ENCODE measurements at regions not wholly inside any gene's neighbourhood (a gene's known extent, or its start where the extent isn't known, plus 50 kb on each side); places are given as distances from the start of the nearest gene placed in this dataset.
A peak's percentile ranks its signal among the peaks of the same experiment; 100 is the strongest.

GRCh38 chr4:123026015-123026414 is 103.6 kb upstream of the NUDT6 start:
- DNase-seq (ENCODE audit: low read depth in 2 of 2): peak; percentile 52 to 94

GRCh38 chr4:123031664-123032063 is 109.3 kb upstream of the NUDT6 start:
- DNase-seq (ENCODE audit: low read depth in 2 of 2): no peak

GRCh38 chr4:123034023-123034422 is 111.6 kb upstream of the NUDT6 start:
- DNase-seq (ENCODE audit: low read depth in 2 of 2): no peak

DNA sequence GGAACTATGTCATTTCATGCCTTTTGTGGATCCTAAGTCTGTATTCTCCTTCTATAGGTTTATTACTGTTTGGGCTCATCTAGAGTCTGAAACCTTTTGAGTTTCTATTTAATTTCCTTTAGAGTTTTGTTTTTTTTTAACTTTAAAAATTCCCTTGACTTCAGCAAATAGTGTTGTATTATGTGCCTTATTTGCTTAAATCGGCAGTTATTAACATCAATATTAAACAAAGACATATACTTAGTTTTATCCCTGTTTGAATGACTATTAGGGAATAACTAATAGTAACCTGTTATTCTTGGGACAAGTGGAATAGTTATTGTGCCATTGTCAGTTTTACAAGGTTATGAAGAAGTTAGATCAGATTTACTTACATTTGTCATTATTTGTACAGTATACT is 112.8 kb upstream of the NUDT6 start:
- DNase-seq (ENCODE audit: low read depth in 2 of 2): no peak

- no peak for DNase-seq (ENCODE audit: low read depth in 2 of 2)
These were observed 115.4 kb upstream of the NUDT6 start for GRCh38 chr4:123037804-123038203.

DNA sequence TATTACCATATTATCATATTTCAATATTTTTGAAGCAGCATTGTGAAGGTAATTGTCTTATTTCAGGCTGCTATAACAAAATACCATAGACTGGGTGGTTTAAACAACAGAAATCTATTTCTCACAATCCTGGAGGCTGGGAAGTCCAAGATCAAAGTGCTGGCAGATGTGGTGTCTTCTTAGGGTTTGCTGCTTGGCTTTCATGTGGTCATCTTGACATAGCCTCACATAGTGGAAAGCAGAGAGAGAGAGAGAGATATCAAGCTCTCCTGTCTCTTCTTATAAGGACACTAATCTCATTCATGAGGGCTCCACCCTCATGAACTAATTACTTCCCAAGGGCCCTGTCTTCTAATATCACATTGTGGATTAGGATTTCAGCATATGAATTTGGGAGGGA is 119.7 kb upstream of the NUDT6 start:
- no peak for DNase-seq (ENCODE audit: low read depth in 2 of 2)

GRCh38 chr4:123043013-123043412 is 120.6 kb upstream of the NUDT6 start:
- no peak for DNase-seq (ENCODE audit: low read depth in 2 of 2)

DNA sequence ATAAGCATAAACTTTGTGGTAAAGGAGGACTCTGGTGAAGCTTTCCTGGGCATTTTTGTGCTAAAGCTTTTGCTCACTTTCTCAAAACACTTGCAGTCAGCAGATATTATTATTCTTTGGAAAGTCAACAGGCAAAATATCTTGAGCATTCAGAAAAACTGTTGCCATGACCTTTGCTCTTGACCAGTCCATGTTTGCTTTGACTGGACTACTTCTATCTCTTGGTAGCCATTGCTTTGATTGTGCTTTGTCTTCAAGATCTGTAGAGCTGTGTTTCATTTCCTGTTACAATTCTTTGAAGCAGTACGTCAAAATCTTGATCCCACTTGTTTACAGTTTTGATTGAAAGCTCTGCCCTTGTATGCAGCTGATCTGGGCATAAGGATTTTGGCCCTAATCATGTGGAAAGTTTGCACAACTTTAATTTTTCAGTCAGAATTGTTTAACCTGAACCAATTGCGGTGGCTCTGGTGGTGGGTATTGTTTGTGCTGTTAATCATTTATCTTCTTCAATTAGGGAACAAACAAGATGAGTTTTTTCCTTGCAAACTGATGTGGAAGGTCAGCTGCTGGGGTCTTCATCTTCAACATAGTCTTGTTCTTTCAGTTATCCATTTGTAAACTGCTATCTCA is 121.5 kb upstream of the NUDT6 start:
- DNase-seq (ENCODE audit: low read depth in 2 of 2): no peak

GRCh38 chr4:123046096-123046495 is 123.7 kb upstream of the NUDT6 start:
- no peak for DNase-seq (ENCODE audit: low read depth in 2 of 2)

GRCh38 chr4:123050018-123050417 is 127.6 kb upstream of the NUDT6 start:
- no peak for DNase-seq (ENCODE audit: low read depth in 2 of 2)

- no peak for DNase-seq (ENCODE audit: low read depth in 2 of 2)
These were observed 129.6 kb upstream of the NUDT6 start for GRCh38 chr4:123052007-123052406.

- peak in 1 of 2 donors; percentile 15 for DNase-seq (ENCODE audit: low read depth in 2 of 2)
These were observed 133.5 kb upstream of the NUDT6 start for GRCh38 chr4:123055943-123056342.

DNA sequence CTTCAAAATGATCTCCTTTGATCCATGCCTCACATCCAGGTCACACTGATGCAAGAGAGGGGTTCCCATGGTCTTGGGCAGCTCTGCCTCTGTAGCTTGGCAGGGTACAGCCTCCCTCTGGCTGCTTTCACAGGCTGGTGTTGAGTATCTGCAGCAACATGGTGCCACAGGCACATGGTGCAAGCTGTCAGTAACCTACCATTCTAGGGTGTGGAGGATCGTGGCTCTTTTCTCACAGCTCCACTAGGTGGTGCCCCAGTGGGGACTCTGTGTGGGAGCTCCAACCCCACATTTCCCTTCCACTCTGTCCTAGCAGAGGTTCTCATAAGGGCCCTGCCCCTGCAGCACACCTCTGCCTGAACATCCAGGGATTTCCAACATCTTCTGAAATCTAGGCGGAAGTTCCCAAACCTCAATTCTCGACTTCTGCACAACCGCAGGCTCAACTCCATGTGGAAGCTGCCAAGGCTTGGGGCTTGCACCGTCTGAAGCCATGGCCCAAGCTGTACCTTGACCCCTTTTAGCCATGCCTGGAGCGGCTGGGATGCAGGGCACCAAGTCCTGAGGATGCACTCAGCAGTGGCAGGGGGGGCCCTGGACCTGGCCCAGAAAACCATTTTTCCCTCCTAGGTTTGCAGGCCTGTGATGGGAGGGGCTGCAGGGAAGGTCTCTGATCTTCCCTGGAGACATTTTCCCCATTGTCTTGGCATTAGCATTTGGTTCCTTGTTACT is 137.8 kb upstream of the NUDT6 start:
- no peak for DNase-seq (ENCODE audit: low read depth in 2 of 2)

- DNase-seq (ENCODE audit: low read depth in 2 of 2): no peak
These were observed 142.0 kb upstream of the NUDT6 start for GRCh38 chr4:123064390-123064789.

DNA sequence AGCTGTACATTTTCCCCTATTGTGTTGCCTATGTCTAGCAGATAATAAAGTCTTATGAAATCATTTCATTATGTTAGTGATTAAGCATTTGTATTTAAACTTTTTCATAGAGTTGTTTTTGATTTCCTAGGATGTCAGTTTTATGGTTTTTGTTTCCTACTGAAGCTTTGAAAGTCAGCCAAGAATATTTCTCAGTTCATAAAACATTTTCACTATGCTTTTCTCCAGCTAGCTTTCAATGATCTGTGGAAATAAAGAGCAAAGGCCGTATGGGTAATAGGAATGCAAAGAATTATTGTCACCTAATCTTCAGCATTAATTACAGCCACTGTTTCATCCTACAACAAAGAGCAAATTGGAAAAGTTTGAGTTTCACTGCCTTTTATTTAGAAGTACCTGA is 145.7 kb upstream of the NUDT6 start:
- peak; percentile 29 to 31 for DNase-seq (ENCODE audit: low read depth in 2 of 2)

DNA sequence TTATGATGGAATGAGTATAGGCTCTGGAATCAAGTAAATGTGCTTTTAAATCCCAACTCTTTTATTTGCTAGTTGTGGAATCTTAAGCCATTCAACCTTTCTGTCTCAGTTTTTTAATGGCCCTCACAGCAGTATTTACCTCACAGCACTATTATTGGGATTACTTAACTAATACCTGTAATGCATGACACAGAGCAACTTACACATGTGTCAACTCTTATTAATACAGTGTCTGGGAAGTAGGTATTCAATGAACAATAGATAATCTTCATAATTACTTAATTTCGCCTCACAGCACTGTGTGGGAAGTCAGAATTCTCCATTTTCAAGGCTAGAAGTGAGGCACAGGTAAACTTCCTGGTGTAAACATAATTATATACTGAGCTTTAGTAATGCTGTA is 149.7 kb upstream of the NUDT6 start:
- no peak for DNase-seq (ENCODE audit: low read depth in 2 of 2)

- no peak for DNase-seq (ENCODE audit: low read depth in 2 of 2)
These were observed 151.3 kb upstream of the NUDT6 start for GRCh38 chr4:123073650-123074049.

- no peak for DNase-seq (ENCODE audit: low read depth in 2 of 2)
These were observed 154.9 kb upstream of the NUDT6 start for GRCh38 chr4:123077330-123077729.

DNA sequence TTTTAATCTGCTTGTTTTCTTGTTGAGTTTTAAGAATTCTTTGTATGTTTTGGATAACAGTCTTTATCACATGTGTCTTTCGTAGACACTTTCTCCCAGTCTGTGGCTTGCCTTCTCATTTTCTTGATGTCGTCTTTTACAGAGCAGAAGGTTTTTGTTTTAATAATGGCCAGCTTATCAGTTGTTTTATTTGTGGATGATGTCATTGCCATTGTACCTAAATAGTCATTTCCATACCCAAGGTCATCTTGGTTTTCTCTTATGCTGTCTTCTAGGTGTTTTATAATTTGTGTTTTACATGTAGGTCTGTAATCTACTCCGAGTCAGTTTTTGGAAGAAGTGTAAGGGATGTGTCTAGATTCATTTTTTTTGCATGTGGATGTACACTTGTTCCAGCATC is 159.6 kb upstream of the NUDT6 start:
- no peak for DNase-seq (ENCODE audit: low read depth in 2 of 2)

DNA sequence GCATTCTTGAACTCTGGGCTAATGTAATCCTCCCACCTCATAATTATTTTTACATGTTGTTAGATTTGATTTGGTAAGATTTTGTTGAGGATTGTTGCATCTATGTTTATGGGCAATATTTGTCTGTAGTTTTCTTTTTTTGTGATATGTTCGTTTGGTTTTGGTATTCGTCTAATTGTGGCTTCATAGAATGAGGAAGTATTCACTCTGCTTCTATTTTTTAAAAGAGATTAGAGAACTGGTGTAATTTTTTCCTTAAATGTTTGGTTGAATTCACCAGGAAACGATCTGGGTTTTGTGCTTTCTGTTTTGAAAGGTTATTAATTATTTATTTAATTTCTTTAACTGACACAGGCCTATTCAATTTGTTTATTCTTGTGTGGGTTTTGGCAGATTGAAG is 161.2 kb upstream of the NUDT6 start:
- DNase-seq (ENCODE audit: low read depth in 2 of 2): no peak

- no peak for DNase-seq (ENCODE audit: low read depth in 2 of 2)
These were observed 166.1 kb upstream of the NUDT6 start for GRCh38 chr4:123088501-123088900.

GRCh38 chr4:123090886-123091285 is 168.5 kb upstream of the NUDT6 start:
- no peak for DNase-seq (ENCODE audit: low read depth in 2 of 2)

DNA sequence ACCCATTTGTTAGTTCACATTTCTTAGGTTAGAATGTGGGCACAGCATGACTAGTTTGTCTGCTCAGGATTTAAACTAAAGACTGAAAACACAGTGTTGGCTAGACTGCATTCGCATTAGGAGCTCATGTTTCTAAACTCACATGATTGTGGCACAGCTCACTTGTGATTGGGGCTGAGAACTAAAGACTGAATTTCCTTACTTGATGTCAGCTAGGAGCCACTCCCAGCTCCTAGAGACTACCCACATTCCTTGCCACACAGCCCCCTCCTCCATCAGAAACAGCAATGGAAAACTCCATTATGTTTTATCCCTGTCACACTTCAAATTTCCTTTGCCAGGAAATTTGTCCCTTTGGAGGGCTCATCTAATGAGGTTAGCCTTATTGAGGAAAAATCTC is 170.2 kb upstream of the NUDT6 start:
- no peak for DNase-seq (ENCODE audit: low read depth in 2 of 2)

DNA sequence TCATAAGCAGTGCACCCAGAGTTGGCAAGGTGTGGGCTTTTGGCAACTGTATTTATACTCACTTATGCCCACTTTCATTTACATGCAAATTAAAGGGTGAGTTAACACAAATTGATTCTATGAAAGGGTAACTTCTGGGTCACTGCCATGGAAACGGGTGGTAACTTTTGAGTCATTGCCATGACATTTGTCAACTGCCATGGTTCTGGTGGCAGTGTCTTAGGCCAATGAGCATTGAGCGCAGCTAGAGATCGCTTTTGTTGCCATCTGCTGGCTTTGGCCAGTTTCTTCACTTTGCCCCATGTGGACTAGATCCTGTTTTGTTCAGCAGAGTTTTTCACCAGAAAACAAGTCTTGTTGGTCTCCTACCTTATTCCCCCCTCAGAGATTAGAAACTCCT is 170.8 kb upstream of the NUDT6 start:
- DNase-seq (ENCODE audit: low read depth in 2 of 2): no peak
